OCI-LY1 (cell line): ENCODE measurements at regions not wholly inside any gene's neighbourhood (a gene's known extent, or its start where the extent isn't known, plus 50 kb on each side); places are given as distances from the start of the nearest gene placed in this dataset.

Experiments
- H2AFZ ChIP-seq: fragments of 200-600 bp; sonication (generic), shearing (Covaris generic); 2 replicates; pipeline ENCODE4 v1.6.0; 2014; ENCODE audit warnings: antibody characterized with exemption, mild to moderate bottlenecking, low read length
- H3F3A ChIP-seq: fragments of 200-600 bp; sonication (generic), shearing (Covaris generic); 2 replicates; pipeline ENCODE4 v1.6.0; 2014; ENCODE audit warnings: mild to moderate bottlenecking, antibody characterized with exemption, low read length, moderate library complexity; ENCODE audit not compliant: insufficient read depth
- H3K27ac ChIP-seq: fragments of 200-600 bp; sonication (generic); 2 replicates; pipeline ENCODE4 v1.5.1; 2014; ENCODE audit warnings: low read length, mixed run types, mild to moderate bottlenecking, low read depth; ENCODE audit not compliant: poor library complexity, severe bottlenecking
- H3K27me3 ChIP-seq: fragments of 200-600 bp; sonication (generic); 2 replicates; pipeline ENCODE4 v1.6.0; 2014; ENCODE audit warnings: antibody characterized with exemption, mild to moderate bottlenecking, low read length, moderate library complexity; ENCODE audit not compliant: insufficient read depth
- H3K36me3 ChIP-seq: fragments of 200-600 bp; sonication (generic); 2 replicates; pipeline ENCODE4 v1.6.1; 2014; ENCODE audit warnings: mild to moderate bottlenecking, antibody characterized with exemption, low read length, moderate library complexity, mixed read lengths; ENCODE audit not compliant: insufficient read depth
- H3K4me1 ChIP-seq: fragments of 200-600 bp; sonication (generic); 2 replicates; pipeline ENCODE4 v1.5.1; 2014; ENCODE audit warnings: mild to moderate bottlenecking, low read length, moderate library complexity; ENCODE audit not compliant: insufficient read depth, severe bottlenecking
- H3K4me2 ChIP-seq: fragments of 200-600 bp; sonication (generic), shearing (Covaris generic); 2 replicates; pipeline ENCODE4 v1.6.1; 2014; ENCODE audit warnings: low read length
- H3K4me3 ChIP-seq: fragments of 200-600 bp; sonication (generic); 2 replicates; pipeline ENCODE4 v1.5.1; 2014; ENCODE audit warnings: low read length, low read depth, mild to moderate bottlenecking, mixed read lengths; ENCODE audit not compliant: poor library complexity, severe bottlenecking
- H3K79me2 ChIP-seq: fragments of 200-600 bp; shearing (Covaris generic); 2 replicates; pipeline ENCODE4 v1.6.1; 2016; ENCODE audit warnings: mixed run types, low read length, mixed read lengths; ENCODE audit not compliant: insufficient read depth
- H3K9ac ChIP-seq: fragments of 200-600 bp; sonication (generic), shearing (Covaris generic); 2 replicates; pipeline ENCODE4 v1.6.1; 2014; ENCODE audit warnings: mild to moderate bottlenecking, low read length, mixed read lengths
- H3K9me2 ChIP-seq: fragments of 200-600 bp; sonication (generic), shearing (Covaris generic); 2 replicates; pipeline ENCODE4 v1.6.1; 2014; ENCODE audit warnings: low read depth, mild to moderate bottlenecking, low read length, mixed read lengths
- H3K9me3 ChIP-seq: fragments of 200-600 bp; shearing (Covaris generic); 2 replicates; pipeline ENCODE4 v1.6.1; 2014; ENCODE audit warnings: low read length, mixed read lengths
- H4K20me1 ChIP-seq: fragments of 200-600 bp; sonication (generic), shearing (Covaris generic); 2 replicates; pipeline ENCODE4 v1.6.0; 2016; ENCODE audit warnings: mild to moderate bottlenecking, low read length; ENCODE audit not compliant: insufficient read depth
- CTCF ChIP-seq: fragments of 200-600 bp; sonication (generic), shearing (Covaris generic); IDR thresholded peaks from 2 replicates; pipeline ENCODE4 v1.5.1; 2017; ENCODE audit warnings: mild to moderate bottlenecking, antibody characterized with exemption, low read length, moderate library complexity, mixed read lengths
- EZH2 ChIP-seq: fragments of 200-600 bp; sonication (generic), shearing (Covaris generic); IDR thresholded peaks from 2 replicates; pipeline ENCODE4 v1.8.0; 2017; ENCODE audit warnings: borderline replicate concordance, mixed run types, mild to moderate bottlenecking, antibody characterized with exemption, low read length, moderate library complexity, mixed read lengths

GRCh38 chr13:30021611-30022010 is 171.2 kb upstream of the UBL3 start:
- Histone ChIP-seq H3K36me3 (no peaks in the 10 kb centered on the region), H4K20me1 (no peaks in the 10 kb centered on the region), H3F3A (no peaks in the 10 kb centered on the region), H3K4me2 (no peak overlapping the region), H3K9me3 (no peaks in the 10 kb centered on the region), H3K9me2 (no peaks in the 10 kb centered on the region), H3K27ac (no peak overlapping the region), H3K4me1 (no peaks in the 10 kb centered on the region), H2AFZ (no peak overlapping the region), H3K27me3 (peaks cover 4% of the 10 kb centered on the region), H3K79me2 (no peaks in the 10 kb centered on the region), H3K4me3 (no peak overlapping the region), H3K9ac (no peak overlapping the region)
- TF ChIP-seq CTCF (no peak), EZH2 (no peak)

- Histone ChIP-seq H3K4me2 (no peak overlapping the region), H3K4me1 (no peaks in the 10 kb centered on the region), H2AFZ (no peak overlapping the region), H3K9ac (no peak overlapping the region), H3K9me2 (no peaks in the 10 kb centered on the region), H3K9me3 (no peaks in the 10 kb centered on the region), H4K20me1 (no peaks in the 10 kb centered on the region), H3K4me3 (no peak overlapping the region), H3K79me2 (no peaks in the 10 kb centered on the region), H3K36me3 (no peaks in the 10 kb centered on the region), H3K27me3 (peaks cover 4% of the 10 kb centered on the region), H3K27ac (no peak overlapping the region), H3F3A (no peaks in the 10 kb centered on the region)
- TF ChIP-seq EZH2 (no peak), CTCF (no peak)
These were observed 170.4 kb upstream of the UBL3 start for GRCh38 chr13:30020726-30021312.

- no peak overlapping the region for H2AFZ ChIP-seq
- no peak overlapping the region for H3K4me3 ChIP-seq
- no peak for TF ChIP-seq EZH2
- TF ChIP-seq CTCF = no peak
- H3K27ac ChIP-seq = no peak overlapping the region
- H3K9me3 ChIP-seq = no peaks in the 10 kb centered on the region
- H3K9ac ChIP-seq = no peak overlapping the region
- H3K4me2 ChIP-seq = no peak overlapping the region
- H3K79me2 ChIP-seq = no peaks in the 10 kb centered on the region
- peaks cover 1% of the 10 kb centered on the region; the same call in 1 of the 2 replicates for H3K27me3 ChIP-seq
- H3K9me2 ChIP-seq = no peaks in the 10 kb centered on the region
- H3K36me3 ChIP-seq = no peaks in the 10 kb centered on the region
- H3K4me1 ChIP-seq = no peaks in the 10 kb centered on the region
- H3F3A ChIP-seq = no peaks in the 10 kb centered on the region
- H4K20me1 ChIP-seq = no peaks in the 10 kb centered on the region
These were observed 169.5 kb upstream of the UBL3 start for GRCh38 chr13:30019648-30020626.
